Prostate gland (tissue), 2 donors: ENCODE measurements at regions not wholly inside any gene's neighbourhood (a gene's known extent, or its start where the extent isn't known, plus 50 kb on each side); places are given as distances from the start of the nearest gene placed in this dataset.

Source experiments
- POLR2A ChIP-seq: fragments of 450-650 bp; IDR thresholded peaks from one replicate; pipeline ENCODE4 v1.6.1; 2016; ENCODE audit warnings: antibody characterized with exemption, mild to moderate bottlenecking
- TF ChIP-seq, protein P1 (sequence below), 4 experiments: fragments of 200-600 bp in 2 of 4; fragments of 450-650 bp in 2 of 4; sonication (generic) in 2 of 4; IDR thresholded peaks; 1 replicate in 3 of 4; 2 replicates in 1 of 4; pipeline ENCODE4 v1.5.1; 2016 to 2019; ENCODE audit warnings: antibody characterized with exemption in 4 of 4, mild to moderate bottlenecking in 2 of 4, moderate library complexity in 2 of 4

DNA sequence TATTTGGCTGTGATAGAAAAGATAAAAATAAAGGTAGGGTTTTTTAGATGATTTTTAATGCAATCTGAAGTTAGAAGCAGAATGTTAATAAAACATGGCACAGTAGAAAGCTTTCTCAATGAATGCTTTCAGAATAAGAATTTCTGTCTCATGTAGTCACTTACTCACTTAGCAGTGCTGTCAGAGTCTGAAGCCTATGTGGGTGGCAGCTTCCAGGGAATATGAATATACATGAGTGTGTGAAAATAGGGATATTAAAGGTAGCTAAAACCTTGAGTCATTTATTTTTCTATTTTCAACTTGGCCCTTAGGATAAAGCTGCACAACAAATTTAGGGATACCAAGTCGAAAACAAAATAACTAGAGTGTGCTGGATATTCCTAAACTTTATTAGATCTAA lies 427.9 kb downstream of the AEBP2 start:
- TF ChIP-seq, protein P1, sequence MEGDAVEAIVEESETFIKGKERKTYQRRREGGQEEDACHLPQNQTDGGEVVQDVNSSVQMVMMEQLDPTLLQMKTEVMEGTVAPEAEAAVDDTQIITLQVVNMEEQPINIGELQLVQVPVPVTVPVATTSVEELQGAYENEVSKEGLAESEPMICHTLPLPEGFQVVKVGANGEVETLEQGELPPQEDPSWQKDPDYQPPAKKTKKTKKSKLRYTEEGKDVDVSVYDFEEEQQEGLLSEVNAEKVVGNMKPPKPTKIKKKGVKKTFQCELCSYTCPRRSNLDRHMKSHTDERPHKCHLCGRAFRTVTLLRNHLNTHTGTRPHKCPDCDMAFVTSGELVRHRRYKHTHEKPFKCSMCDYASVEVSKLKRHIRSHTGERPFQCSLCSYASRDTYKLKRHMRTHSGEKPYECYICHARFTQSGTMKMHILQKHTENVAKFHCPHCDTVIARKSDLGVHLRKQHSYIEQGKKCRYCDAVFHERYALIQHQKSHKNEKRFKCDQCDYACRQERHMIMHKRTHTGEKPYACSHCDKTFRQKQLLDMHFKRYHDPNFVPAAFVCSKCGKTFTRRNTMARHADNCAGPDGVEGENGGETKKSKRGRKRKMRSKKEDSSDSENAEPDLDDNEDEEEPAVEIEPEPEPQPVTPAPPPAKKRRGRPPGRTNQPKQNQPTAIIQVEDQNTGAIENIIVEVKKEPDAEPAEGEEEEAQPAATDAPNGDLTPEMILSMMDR (IDR thresholded peaks at IDR 0.05), result no peak
- no peak for TF ChIP-seq POLR2A
